MG63 (cell line): ENCODE measurements at regions not wholly inside any gene's neighbourhood (a gene's known extent, or its start where the extent isn't known, plus 50 kb on each side); places are given as distances from the start of the nearest gene placed in this dataset.
"Not testable (repeated sequence)": the region's sequence is repeated elsewhere in the genome, so short reads cannot be mapped to it uniquely, and the experiment has no call there.

ENCODE experiments used
- DNase-seq: peaks from one replicate; pipeline ENCODE4 v3.0.0-alpha.2; 2020
- H3K27me3 ChIP-seq: fragments of 250-450 bp; sonication (Bioruptor Pico); 2 replicates; pipeline ENCODE4 v1.5.1; 2020; ENCODE audit warnings: mild to moderate bottlenecking, moderate library complexity
- H3K36me3 ChIP-seq: fragments of 250-450 bp; sonication (Bioruptor Pico); 2 replicates; pipeline ENCODE4 v1.5.1; 2020; ENCODE audit warnings: mild to moderate bottlenecking, moderate library complexity
- H3K4me3 ChIP-seq: fragments of 250-450 bp; sonication (Bioruptor Pico); 2 replicates; pipeline ENCODE4 v1.5.1; 2020; ENCODE audit warnings: mild to moderate bottlenecking, moderate library complexity
- H3K9me3 ChIP-seq: fragments of 250-450 bp; sonication (Bioruptor Pico); 2 replicates; pipeline ENCODE4 v1.5.1; 2020; ENCODE audit warnings: mild to moderate bottlenecking, moderate library complexity

DNA sequence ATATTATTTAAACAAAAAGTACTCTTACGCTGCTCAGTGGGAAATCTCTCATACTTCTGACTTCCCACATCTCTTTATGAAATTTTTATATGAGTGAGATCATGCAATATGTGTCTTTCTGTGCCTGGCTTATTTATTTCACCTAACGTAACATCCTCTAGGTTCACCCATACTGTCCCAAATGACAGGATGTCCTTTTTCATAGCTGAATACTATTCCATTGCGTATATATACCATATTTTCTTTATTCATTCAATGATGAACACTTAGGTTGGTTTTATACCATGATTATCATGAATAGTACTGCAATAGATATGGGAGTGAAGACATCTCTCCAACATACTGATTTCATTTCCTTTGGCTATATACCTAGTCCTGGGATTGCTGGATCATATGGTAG is 57.8 kb upstream of the TPP2 start:
- no peaks in the 10 kb centered on the region for H3K36me3 ChIP-seq
- no peak overlapping the region for H3K4me3 ChIP-seq
- no peaks in the 10 kb centered on the region for H3K27me3 ChIP-seq
- H3K9me3 ChIP-seq: no peaks in the 10 kb centered on the region; the same call in 1 of the 2 replicates
- no peak for DNase-seq

DNA sequence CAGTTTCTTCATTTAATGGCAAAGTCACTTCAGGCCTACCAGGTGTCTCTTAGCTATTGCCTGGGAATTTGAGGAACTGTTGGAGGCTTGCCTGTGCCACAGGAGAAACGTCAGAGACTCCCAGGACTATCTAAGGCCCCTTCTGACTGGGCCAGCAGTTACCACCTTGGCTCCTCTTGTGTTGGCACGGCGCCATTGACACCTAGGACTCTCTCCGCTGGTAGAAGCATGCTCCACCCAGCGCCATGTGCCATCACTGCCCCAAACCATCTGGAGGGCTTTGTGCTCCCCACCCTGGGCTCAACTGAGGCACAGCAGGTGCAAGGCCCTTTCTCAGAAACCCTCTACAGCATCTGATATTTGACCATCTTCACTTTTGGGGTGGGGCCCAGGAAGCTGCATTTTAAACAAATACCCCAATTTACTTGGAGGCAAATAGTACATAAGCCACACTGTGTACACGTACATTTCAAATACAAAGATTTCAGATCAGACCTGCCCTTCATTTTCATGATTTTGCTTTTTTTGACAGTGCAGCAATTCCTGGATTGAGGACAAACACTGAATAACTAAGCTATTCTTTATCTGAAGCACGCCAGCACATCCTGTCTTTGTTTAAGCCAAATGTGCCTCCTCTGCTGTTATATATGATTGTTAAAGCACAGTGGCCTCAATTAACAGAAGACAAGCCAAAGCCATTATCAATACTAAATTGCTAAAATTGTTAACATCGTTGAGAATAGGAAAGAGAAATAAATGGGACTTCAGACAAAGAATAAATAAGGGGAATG is 59.9 kb upstream of the TPP2 start:
- 0 out of 2 replicates have a peak, but pooled peaks cover 1% of the 10 kb centered on the region for H3K27me3 ChIP-seq
- no peaks in the 10 kb centered on the region for H3K36me3 ChIP-seq
- H3K4me3 ChIP-seq: no peak overlapping the region
- no peak for DNase-seq
- H3K9me3 ChIP-seq: no peaks in the 10 kb centered on the region

DNA sequence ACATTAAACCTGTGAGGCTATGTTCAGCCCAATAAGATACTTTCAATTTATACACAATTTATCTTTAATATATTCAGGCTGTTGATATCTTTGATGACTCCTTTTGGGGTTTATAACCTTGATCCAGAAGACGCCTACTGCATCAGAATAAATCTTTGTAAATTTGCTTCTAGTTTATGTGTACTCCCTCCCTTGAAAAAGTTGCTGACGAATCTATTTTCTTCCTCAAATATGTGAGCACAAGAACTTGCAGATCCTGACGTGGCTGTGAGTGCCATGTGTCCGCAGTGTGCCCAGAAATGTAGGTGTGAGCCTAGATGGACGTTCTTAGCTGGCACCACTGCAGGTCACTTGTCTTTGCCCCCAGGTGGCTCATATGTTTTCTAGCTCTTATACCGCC is 60.6 kb upstream of the TPP2 start:
- 0 out of 2 replicates have a peak, but pooled peaks cover 2% of the 10 kb centered on the region for H3K27me3 ChIP-seq
- DNase-seq: no peak
- H3K36me3 ChIP-seq: no peaks in the 10 kb centered on the region
- no peak overlapping the region for H3K4me3 ChIP-seq
- H3K9me3 ChIP-seq: no peaks in the 10 kb centered on the region

DNA sequence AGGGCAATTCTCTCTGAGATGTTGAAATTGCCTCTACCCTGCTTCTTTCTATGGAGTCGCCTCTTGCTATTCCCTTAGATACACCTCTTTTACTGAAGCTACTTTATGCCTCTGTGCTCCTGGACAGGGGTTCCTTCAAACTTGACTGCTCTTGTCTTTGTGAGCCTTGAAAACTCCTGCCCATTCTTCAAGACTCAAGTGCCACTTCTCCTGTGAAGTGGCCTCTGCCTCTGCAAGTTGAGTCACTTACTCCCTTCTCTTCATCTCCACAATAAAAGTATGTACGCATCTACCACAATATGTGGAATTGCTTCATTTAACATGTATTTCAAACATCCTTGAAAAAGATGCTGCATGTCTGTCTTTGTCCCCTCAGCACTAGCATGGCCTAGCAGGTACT is 66.0 kb upstream of the TPP2 start:
- no peaks in the 10 kb centered on the region for H3K9me3 ChIP-seq
- H3K36me3 ChIP-seq: no peaks in the 10 kb centered on the region
- no peak for DNase-seq
- H3K4me3 ChIP-seq: no peak overlapping the region
- 0 out of 2 replicates have a peak, but pooled peaks cover 2% of the 10 kb centered on the region for H3K27me3 ChIP-seq

DNA sequence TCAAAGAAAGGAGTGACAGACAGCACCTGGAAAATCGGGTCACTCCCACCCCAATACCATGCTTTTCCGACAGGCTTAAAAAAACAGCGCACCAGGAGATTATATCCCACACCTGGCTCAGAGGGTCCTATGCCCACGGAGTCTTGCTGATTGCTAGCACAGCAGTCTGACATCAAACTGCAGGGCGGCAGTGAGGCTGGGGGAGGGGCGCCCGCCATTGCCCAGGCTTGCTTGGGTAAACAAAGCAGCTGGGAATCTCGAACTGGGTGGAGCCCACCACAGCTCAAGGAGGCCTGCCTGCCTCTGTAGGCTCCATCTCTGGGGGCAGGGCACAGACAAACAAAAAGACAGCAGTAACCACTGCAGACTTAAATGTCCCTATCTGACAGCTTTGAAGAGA is 74.5 kb upstream of the TPP2 start:
- DNase-seq, H3K9me3 ChIP-seq, H3K27me3 ChIP-seq, H3K36me3 ChIP-seq, H3K4me3 ChIP-seq: not testable (repeated sequence)

DNA sequence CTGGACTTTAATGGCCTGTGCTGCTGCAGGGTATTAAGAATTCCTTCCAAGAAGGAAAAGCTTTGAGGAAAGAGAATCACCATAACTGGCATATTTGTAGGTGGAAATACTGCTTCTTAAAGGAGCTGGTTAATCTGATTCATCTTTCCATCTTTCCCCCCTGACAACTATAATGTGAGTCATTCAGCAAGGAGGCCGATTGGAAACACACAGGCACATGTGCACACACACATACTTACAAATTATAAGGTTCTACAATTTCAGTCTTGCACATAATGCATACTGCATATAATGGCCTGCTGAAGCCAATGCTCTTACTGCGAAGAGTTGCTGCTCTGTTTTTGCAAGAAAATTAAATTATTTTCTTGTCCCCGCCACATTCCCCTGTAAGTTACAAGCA is 78.8 kb upstream of the TPP2 start:
- H3K36me3 ChIP-seq: no peaks in the 10 kb centered on the region
- no peak overlapping the region for H3K4me3 ChIP-seq
- DNase-seq: no peak
- no peaks in the 10 kb centered on the region for H3K9me3 ChIP-seq
- no peaks in the 10 kb centered on the region for H3K27me3 ChIP-seq

DNA sequence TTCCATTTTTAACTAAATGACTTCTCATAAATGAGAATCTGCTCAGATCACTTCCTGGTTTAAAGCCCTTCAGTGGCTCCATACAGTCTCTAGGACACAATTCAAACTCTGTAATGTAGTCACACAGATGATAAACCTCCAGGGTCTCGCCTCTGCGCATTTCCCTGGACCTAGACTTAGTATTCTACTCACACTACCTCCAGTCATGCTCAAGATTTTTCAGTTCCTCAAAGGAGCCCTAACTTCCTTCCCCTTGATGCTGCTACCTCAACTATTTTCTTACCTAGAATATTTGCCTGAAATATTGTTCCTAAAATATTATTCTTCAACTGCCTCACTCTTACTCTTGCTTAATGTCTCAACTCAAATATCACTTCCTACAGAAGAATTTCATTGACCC is 86.7 kb upstream of the TPP2 start:
- no peak for DNase-seq
- Histone ChIP-seq H3K4me3 (no peak overlapping the region), H3K36me3 (no peaks in the 10 kb centered on the region), H3K9me3 (no peaks in the 10 kb centered on the region), H3K27me3 (no peaks in the 10 kb centered on the region)

DNA sequence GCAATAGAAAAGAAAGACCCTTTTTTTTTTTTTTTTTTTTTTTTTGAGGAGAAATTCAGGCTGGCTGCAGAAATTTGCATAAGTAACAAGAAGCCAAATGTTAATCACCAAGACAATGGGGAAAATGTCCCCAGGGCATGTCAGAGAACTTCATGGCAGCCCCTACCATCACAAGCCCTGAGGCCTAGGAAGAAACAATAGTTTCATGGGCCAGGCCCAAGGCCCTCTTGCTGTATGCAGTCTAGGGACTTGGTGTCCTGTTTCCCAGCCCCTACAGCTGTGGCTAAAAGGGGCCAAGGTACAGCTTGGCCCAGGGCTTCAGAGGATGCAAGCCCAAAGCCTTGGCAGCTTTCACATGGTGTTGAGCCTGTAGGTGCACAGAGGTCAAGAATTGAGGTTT is 88.4 kb upstream of the TPP2 start:
- no peaks in the 10 kb centered on the region for H3K36me3 ChIP-seq
- no peaks in the 10 kb centered on the region for H3K9me3 ChIP-seq
- DNase-seq: no peak
- no peaks in the 10 kb centered on the region for H3K27me3 ChIP-seq
- no peak overlapping the region for H3K4me3 ChIP-seq

DNA sequence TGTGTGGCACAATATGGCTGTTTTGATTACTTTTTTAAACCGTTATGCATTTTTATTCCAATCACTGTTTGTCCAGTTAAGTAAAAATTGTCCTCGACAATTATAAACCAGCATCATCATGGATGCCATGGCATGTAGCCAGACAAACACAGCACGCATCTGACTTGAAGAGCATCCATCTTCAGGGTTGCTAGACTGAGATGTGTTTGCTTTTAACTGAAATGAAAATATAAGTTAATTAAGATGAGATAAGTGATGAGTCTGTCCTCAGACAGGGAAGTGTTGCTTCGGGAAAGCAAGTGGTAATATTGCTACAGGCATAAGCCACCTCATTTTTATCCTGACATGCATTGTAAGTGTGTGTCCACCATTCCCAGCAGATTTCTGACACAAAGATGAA is 92.8 kb upstream of the TPP2 start:
- Histone ChIP-seq H3K9me3 (no peaks in the 10 kb centered on the region), H3K36me3 (no peaks in the 10 kb centered on the region), H3K27me3 (no peaks in the 10 kb centered on the region), H3K4me3 (no peak overlapping the region)
- DNase-seq: no peak

DNA sequence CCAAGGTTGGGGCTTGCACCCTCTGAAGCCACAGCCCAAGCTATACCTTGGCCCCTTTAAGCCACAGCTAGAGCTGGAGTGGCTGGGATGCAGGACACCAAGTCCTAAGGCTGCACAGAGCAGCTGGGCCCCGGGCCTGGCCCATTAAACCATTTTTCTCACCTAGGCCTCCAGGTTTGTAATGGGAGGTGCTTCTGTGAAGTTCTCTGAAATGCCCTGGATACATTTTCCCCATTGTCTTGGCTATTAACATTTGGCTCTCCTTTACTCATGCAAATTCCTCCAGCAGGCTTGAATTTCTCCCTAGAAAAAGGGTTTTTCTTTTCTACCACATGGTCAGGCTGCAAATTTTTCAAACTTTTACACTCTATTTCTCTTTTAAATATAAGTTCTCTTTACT is 93.8 kb upstream of the FGF14 start:
- H3K27me3 ChIP-seq: no peaks in the 10 kb centered on the region
- no peak for DNase-seq
- no peak overlapping the region for H3K4me3 ChIP-seq
- no peaks in the 10 kb centered on the region for H3K36me3 ChIP-seq
- no peaks in the 10 kb centered on the region for H3K9me3 ChIP-seq

DNA sequence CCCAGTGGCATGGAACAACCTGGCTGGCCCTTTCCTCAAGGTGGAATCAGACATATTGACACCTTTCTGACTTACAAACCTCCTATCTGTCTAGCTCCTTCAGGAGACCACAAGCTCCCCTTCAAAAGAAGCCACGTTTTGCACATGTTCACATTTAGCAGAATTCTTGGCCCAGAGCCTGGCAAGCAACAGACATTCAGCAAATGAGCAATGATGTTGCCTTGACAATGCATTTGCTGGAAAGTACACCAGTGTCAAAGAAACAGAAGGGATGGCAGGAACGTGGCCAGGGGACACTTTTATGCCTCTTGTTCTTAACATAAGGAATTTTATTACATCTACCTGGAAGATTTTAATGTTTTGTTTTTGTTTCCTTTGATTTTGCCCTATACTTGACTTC is 85.5 kb upstream of the FGF14 start:
- H3K4me3 ChIP-seq: no peak overlapping the region
- H3K27me3 ChIP-seq: no peaks in the 10 kb centered on the region
- no peaks in the 10 kb centered on the region for H3K9me3 ChIP-seq
- H3K36me3 ChIP-seq: no peaks in the 10 kb centered on the region
- DNase-seq: no peak

DNA sequence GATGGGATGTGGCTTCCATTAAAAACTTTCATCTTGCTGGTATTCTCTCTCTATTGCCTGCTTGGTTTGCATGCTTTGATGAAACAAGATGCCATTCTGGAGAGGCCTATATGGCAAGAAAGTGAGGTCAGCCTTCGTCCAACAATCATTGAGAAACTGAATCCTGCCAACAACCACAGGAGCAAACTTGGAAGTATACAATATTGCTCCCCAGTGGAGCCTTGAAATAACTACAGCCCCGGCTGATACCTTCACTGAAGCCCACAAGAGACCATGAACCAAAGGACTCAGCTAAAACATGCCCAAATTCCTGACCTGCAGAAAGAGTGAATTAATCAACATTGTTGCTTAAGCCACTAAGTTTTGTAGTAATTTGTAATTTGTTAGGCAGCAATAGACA is 82.5 kb upstream of the FGF14 start:
- Histone ChIP-seq H3K9me3 (no peaks in the 10 kb centered on the region), H3K4me3 (no peak overlapping the region), H3K27me3 (no peaks in the 10 kb centered on the region), H3K36me3 (no peaks in the 10 kb centered on the region)
- DNase-seq: no peak

DNA sequence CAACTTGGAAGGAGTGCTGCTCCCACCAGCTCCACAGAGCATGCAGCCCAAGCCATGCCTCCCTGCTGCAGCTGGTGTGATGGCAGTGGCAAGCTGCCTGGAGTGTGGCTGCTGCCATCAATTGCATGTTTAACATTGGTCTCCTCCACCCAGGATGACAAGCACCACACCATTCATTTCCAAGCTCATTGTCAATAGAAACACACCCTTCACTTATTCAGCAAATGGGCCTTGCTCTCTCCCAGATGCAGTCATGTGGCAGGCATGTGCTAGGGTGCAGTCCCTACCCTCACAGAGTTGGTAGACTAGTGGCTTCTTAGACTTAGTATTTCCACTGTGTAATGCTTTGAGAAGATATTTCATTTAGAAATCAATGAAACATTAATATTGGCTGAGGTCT is 70.8 kb upstream of the FGF14 start:
- H3K27me3 ChIP-seq: no peaks in the 10 kb centered on the region
- H3K36me3 ChIP-seq: no peaks in the 10 kb centered on the region
- H3K4me3 ChIP-seq: no peak overlapping the region
- DNase-seq: no peak
- H3K9me3 ChIP-seq: no peaks in the 10 kb centered on the region

DNA sequence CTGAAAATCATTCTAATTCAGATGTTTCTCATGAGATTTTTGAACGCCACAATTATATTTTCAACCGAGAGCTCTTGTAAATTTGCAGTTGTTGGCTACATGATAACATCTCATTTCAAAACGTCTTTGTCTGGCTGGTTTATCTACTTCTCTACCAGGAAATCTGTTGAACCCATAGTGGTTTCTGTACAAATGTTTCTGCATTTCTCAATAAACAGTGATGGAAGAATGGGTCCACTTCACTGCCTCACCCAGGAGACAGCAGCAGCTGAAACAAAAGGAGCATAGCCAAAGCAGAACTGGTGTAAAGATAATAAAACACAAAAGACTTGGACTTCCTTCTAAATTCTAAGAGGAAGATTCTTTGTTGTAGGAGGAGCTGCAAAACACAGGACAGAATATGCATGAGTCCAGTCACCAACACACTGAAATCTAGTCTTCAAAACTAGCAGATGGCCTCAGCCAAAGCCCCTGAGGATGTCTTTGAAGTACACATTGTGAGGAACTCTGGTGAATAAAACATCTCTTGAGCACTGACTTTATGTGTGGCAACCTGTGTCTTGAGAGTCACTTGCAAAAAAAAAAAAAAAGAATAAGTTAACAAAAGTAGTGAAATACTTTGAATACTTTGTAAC is 68.6 kb upstream of the FGF14 start:
- Histone ChIP-seq H3K9me3 (no peaks in the 10 kb centered on the region), H3K27me3 (no peaks in the 10 kb centered on the region), H3K36me3 (no peaks in the 10 kb centered on the region), H3K4me3 (no peak overlapping the region)
- DNase-seq: no peak

DNA sequence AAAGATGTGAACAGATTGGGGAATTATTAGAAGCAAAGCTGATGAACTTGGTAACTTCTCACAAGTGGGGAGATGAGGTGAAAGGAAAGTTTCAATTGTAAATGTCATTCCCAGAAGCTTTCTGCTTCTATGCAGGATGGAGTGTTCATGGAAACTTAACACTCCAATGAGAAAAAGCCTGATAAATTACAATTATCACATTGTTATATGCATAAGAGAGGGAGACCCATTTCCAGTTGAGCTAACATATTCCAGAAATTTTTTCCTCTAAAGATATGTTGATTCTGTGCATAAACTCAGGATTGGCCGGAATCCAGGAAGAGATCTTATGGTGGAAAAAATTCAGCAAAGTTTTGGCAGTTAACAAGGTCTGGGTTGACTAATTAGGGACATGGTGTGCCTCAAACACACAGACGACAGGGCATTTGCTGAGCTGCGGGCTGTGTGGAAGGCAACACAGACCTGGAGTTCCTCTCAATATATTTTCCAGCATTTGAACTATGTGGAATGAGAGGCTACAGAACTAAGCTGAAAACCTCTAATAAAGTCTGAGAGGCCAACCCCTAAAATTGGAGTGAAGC is 64.9 kb upstream of the FGF14 start:
- H3K4me3 ChIP-seq: no peak overlapping the region
- no peaks in the 10 kb centered on the region for H3K36me3 ChIP-seq
- no peak for DNase-seq
- no peaks in the 10 kb centered on the region for H3K27me3 ChIP-seq
- H3K9me3 ChIP-seq: no peaks in the 10 kb centered on the region

DNA sequence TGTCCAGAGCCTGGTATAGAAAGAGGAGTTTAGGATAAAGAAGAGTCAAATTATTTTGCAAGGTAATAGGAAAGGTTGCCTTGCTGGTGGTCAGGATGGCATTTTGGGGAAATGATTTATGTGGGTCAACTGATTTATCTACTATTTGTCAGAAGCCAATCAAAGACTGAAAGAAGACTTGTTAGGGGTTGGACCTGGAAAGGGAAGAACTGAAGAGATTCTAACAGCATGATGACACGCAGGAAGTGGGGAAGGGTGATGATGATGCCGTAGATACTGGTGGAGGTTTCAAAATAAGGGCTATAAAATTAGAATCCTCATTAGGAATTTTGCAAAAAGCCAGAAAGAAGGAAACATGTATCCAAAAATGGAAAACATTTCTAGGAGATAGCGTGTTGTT is 60.7 kb upstream of the FGF14 start:
- Histone ChIP-seq H3K9me3 (no peaks in the 10 kb centered on the region), H3K4me3 (no peak overlapping the region), H3K27me3 (no peaks in the 10 kb centered on the region), H3K36me3 (no peaks in the 10 kb centered on the region)
- no peak for DNase-seq

DNA sequence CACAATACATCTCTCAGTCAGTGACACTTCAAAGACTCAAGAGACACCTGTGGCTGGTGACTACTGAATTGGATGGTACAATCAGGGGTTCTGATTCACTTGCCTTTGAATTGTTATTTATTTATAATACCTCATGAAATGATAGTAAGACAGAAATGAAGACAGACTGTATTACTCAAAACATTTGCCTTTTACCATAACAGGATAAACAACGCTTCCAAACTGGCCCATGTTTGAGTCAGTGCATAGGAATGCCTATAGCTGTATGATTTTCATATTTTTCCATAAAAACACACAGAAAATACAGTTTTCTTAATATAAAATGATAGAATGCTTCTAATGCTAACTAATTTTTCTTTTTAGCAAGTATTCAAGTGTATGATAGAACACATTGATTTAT is 59.5 kb upstream of the FGF14 start:
- H3K36me3 ChIP-seq: no peaks in the 10 kb centered on the region
- no peaks in the 10 kb centered on the region for H3K27me3 ChIP-seq
- DNase-seq: no peak
- H3K9me3 ChIP-seq: no peaks in the 10 kb centered on the region
- no peak overlapping the region for H3K4me3 ChIP-seq

DNA sequence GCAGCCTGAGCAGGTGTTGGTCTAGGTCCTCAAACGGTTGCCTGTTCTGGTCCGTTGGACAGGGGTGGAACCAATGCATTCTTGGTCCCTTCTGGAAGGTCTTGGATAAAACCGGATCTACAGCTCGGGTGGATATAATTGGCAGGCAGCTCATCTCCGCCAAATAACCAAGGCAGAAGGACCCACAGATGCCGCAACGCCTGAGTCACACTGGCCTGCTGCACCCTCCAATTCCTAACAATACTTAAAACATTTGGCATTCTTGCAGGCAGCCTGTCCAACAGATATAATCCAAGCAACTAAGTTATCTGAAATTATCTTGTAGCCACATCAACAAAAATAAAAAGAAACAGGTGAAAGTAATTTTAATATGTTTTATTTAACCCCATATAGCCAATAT is 59.0 kb upstream of the FGF14 start:
- Histone ChIP-seq H3K36me3 (no peaks in the 10 kb centered on the region), H3K9me3 (no peaks in the 10 kb centered on the region), H3K4me3 (no peak overlapping the region), H3K27me3 (no peaks in the 10 kb centered on the region)
- peak; percentile 77 for DNase-seq
